ENCODE measurements at regions not wholly inside any gene's neighbourhood (a gene's known extent, or its start where the extent isn't known, plus 50 kb on each side); places are given as distances from the start of the nearest gene placed in this dataset.
"Not testable (repeated sequence)": the region's sequence is repeated elsewhere in the genome, so short reads cannot be mapped to it uniquely, and the experiment has no call there.

GRCh38 chr20:39738651-39739050 lies 776.5 kb downstream of the DHX35 start:
- no peak for TF ChIP-seq CTCF (conservative IDR thresholded peaks at IDR 0.05; ENCODE audit: low read depth, low read length)
- H3K4me3 ChIP-seq (ENCODE audit: low read depth, low read length): no peak overlapping the region
- no peak for DNase-seq (ENCODE audit: low read depth)

GRCh38 chr20:39736434-39737327 lies 774.5 kb downstream of the DHX35 start:
- no peak overlapping the region for H3K4me3 ChIP-seq (ENCODE audit: low read depth, low read length)
- DNase-seq (ENCODE audit: low read depth): no peak
- no peak for TF ChIP-seq CTCF (conservative IDR thresholded peaks at IDR 0.05; ENCODE audit: low read depth, low read length)

- H3K4me3 ChIP-seq (ENCODE audit: low read depth, low read length); DNase-seq (ENCODE audit: low read depth): not testable (repeated sequence)
Observed at GRCh38 chr20:39725513-39725912, 763.4 kb downstream of the DHX35 start.

GRCh38 chr20:39719293-39719692 lies 757.1 kb downstream of the DHX35 start:
- TF ChIP-seq CTCF (conservative IDR thresholded peaks at IDR 0.05; ENCODE audit: low read depth, low read length): no peak
- H3K4me3 ChIP-seq (ENCODE audit: low read depth, low read length): no peak overlapping the region
- DNase-seq (ENCODE audit: low read depth): no peak

GRCh38 chr20:39717936-39718335 lies 755.8 kb downstream of the DHX35 start:
- H3K4me3 ChIP-seq (ENCODE audit: low read depth, low read length): no peak overlapping the region
- no peak for TF ChIP-seq CTCF (conservative IDR thresholded peaks at IDR 0.05; ENCODE audit: low read depth, low read length)
- no peak for DNase-seq (ENCODE audit: low read depth)

- TF ChIP-seq CTCF (conservative IDR thresholded peaks at IDR 0.05; ENCODE audit: low read depth, low read length): no peak
- H3K4me3 ChIP-seq (ENCODE audit: low read depth, low read length): no peak overlapping the region
- DNase-seq (ENCODE audit: low read depth): no peak
Observed at GRCh38 chr20:39716796-39717341, 754.7 kb downstream of the DHX35 start.

- no peak for DNase-seq (ENCODE audit: low read depth)
- TF ChIP-seq CTCF (conservative IDR thresholded peaks at IDR 0.05; ENCODE audit: low read depth, low read length): no peak
- no peak overlapping the region for H3K4me3 ChIP-seq (ENCODE audit: low read depth, low read length)
Observed at GRCh38 chr20:39713076-39713840, 751.1 kb downstream of the DHX35 start.

Measured in epithelial cell of proximal tubule (primary cell).